Choroid plexus epithelial cell (primary cell): ENCODE measurements at regions not wholly inside any gene's neighbourhood (a gene's known extent, or its start where the extent isn't known, plus 50 kb on each side); places are given as distances from the start of the nearest gene placed in this dataset.
A peak's percentile ranks its signal among the peaks of the same experiment; 100 is the strongest.

Experiments used
- DNase-seq: peaks from one replicate; pipeline ENCODE4 v3.0.0-alpha.2; 2010; ENCODE audit warnings: low read depth
- H3K4me3 ChIP-seq: 2 replicates; pipeline ENCODE4 v1.5.1; 2011; ENCODE audit warnings: low read depth, mild to moderate bottlenecking, control low read depth, low read length, moderate library complexity
- TF ChIP-seq, protein P1 (sequence below): conservative IDR thresholded peaks from 2 replicates; pipeline ENCODE4 v1.5.1; 2011; ENCODE audit warnings: low read depth, mild to moderate bottlenecking, control low read depth, inconsistent platforms, low read length, moderate library complexity

DNA sequence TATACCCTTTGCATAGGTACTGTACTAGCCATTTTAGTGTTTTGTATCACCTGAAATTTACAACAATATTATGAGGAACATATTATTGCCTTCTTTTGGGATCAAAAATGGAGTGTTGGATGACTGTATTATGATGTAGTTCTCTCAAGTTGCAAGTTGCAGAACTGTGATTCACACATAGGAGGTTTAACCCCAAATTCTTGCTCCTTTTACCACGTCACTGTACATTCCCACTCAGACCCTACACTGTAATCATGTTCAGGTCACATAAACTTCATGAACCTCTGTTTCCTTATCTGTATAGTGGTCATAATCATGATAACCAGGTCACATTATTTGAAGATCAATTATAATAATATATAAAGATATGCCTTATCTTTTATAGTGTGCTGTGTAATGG lies 925.1 kb upstream of the TENM4 start:
- TF ChIP-seq, protein P1, sequence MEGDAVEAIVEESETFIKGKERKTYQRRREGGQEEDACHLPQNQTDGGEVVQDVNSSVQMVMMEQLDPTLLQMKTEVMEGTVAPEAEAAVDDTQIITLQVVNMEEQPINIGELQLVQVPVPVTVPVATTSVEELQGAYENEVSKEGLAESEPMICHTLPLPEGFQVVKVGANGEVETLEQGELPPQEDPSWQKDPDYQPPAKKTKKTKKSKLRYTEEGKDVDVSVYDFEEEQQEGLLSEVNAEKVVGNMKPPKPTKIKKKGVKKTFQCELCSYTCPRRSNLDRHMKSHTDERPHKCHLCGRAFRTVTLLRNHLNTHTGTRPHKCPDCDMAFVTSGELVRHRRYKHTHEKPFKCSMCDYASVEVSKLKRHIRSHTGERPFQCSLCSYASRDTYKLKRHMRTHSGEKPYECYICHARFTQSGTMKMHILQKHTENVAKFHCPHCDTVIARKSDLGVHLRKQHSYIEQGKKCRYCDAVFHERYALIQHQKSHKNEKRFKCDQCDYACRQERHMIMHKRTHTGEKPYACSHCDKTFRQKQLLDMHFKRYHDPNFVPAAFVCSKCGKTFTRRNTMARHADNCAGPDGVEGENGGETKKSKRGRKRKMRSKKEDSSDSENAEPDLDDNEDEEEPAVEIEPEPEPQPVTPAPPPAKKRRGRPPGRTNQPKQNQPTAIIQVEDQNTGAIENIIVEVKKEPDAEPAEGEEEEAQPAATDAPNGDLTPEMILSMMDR, result no peak
- H3K4me3 ChIP-seq, result no peak overlapping the region
- DNase-seq, result peak; percentile 18

GRCh38 chr11:80365076-80365725 lies 924.4 kb upstream of the TENM4 start:
- TF ChIP-seq, protein P1, result no peak

DNA sequence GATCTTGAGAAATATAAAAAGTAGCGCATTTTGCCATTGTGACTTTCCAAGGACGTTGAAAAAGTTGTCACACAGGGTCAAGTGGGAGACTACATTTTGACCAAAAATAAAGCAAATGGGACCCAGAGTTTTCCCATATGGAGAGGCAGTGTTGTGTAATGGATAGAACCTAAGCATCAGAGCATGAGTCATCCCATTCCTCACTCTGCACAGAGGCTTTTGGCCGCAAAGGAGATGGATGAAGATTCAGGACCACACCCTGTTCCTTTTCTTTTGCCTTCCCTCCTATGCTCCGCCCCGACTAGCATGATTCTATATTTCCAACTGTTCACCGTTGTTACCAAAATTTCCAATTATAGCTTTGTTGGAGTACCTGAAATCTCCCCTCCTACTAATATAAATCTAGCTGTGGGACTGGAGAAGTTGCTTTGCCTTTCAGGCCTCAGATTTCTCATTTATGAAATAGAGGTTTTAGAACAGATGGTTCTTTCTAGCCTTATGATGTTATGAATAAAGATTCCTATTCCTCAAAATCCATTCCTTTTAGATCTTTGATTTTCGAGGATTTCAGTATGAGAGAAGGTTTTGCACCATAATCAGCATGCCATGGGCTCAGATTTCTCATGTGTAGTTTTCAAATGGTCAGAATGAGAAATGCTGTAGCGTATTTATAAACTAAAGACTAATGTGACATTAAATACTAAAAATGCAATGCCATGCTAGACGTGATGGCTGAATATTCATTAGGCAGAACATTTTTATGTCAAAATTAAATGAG lies 921.9 kb upstream of the TENM4 start:
- DNase-seq, result peak; percentile 1
- H3K4me3 ChIP-seq, result no peak overlapping the region
- TF ChIP-seq, protein P1, result no peak

More at GRCh38 chr11:80365076-80365725, 924.4 kb upstream of the TENM4 start:
- no peak overlapping the region for H3K4me3 ChIP-seq
- DNase-seq, result peak; percentile 5

DNA sequence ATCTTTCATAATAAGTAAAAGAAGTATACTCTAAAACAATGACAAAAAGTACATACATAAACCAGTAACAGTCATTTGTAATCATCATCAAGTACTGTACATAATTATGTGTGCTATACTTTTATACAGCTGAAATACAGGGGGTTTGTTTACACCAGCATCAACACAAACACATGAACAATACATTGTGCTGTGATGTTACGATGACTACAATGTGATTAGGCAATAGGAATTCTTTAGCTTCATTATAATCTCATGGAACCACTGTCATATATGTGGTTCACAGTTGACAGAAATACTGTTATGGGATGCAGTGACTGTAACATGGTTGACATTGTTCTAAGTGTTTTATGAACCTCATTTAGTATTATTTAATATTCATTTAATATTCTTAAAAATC lies 914.4 kb upstream of the TENM4 start:
- DNase-seq, result no peak
- TF ChIP-seq, protein P1, result no peak
- H3K4me3 ChIP-seq, result no peak overlapping the region

- no peak overlapping the region for H3K4me3 ChIP-seq
- TF ChIP-seq, protein P1, result no peak
- DNase-seq, result no peak
These were observed 909.7 kb upstream of the TENM4 start for GRCh38 chr11:80350541-80350940.

GRCh38 chr11:80349997-80350396 lies 909.2 kb upstream of the TENM4 start:
- no peak overlapping the region for H3K4me3 ChIP-seq
- TF ChIP-seq, protein P1, result no peak

More at GRCh38 chr11:80349997-80350396, 909.2 kb upstream of the TENM4 start:
- no peak for DNase-seq
